GM23338 (cell line): ENCODE measurements at regions not wholly inside any gene's neighbourhood (a gene's known extent, or its start where the extent isn't known, plus 50 kb on each side); places are given as distances from the start of the nearest gene placed in this dataset.

Experiments
- ATAC-seq: fragments of 200-7000 bp; cut with Tn5 transposase; 3 replicates; pipeline ENCODE4 v1.9.1; 2020
- DNase-seq: peaks from one replicate; pipeline ENCODE4 v3.0.0-alpha.2; 2015; ENCODE audit warnings: low spot score
- H2AFZ ChIP-seq: fragments of 200-600 bp; sonication (generic); 2 replicates; pipeline ENCODE4 v1.8.0; 2016; ENCODE audit warnings: antibody characterized with exemption, mild to moderate bottlenecking, moderate library complexity
- H3F3A ChIP-seq: fragments of 200-600 bp; sonication (generic); replicated peaks from 2 replicates; pipeline ENCODE4 v1.8.0; 2017; ENCODE audit warnings: antibody characterized with exemption, mixed run types, low read depth
- H3K27ac ChIP-seq: fragments of 200-600 bp; sonication (generic); 2 replicates; pipeline ENCODE4 v1.6.1; 2016; ENCODE audit warnings: low read depth
- H3K27me3 ChIP-seq: fragments of 200-600 bp; sonication (generic); 2 replicates; pipeline ENCODE4 v1.8.0; 2016; ENCODE audit warnings: mild to moderate bottlenecking, mixed run types, moderate library complexity; ENCODE audit not compliant: insufficient read depth
- H3K36me3 ChIP-seq: fragments of 200-600 bp; sonication (generic); 2 replicates; pipeline ENCODE4 v1.8.0; 2016; ENCODE audit warnings: mild to moderate bottlenecking; ENCODE audit not compliant: insufficient read depth
- H3K4me1 ChIP-seq: fragments of 200-600 bp; sonication (generic); 2 replicates; pipeline ENCODE4 v1.8.0; 2016; ENCODE audit warnings: mild to moderate bottlenecking, moderate library complexity; ENCODE audit not compliant: insufficient read depth
- H3K4me2 ChIP-seq: fragments of 200-600 bp; sonication (generic); 2 replicates; pipeline ENCODE4 v1.7.1; 2017; ENCODE audit warnings: mixed run types
- H3K4me3 ChIP-seq: fragments of 200-600 bp; sonication (generic); 2 replicates; pipeline ENCODE4 v1.6.1; 2016; ENCODE audit warnings: mixed run types
- H3K79me2 ChIP-seq: fragments of 200-600 bp; sonication (generic); replicated peaks from 2 replicates; pipeline ENCODE4 v1.8.0; 2017; ENCODE audit warnings: mild to moderate bottlenecking; ENCODE audit not compliant: insufficient read depth
- H3K9me2 ChIP-seq: fragments of 200-600 bp; sonication (generic); 2 replicates; pipeline ENCODE4 v1.8.0; 2017; ENCODE audit not compliant: insufficient read depth
- H4K20me1 ChIP-seq: fragments of 200-600 bp; sonication (generic); replicated peaks from 2 replicates; pipeline ENCODE4 v1.8.0; 2017; ENCODE audit warnings: mild to moderate bottlenecking; ENCODE audit not compliant: insufficient read depth
- H3K27ac Mint-ChIP-seq: 2 replicates; pipeline ENCODE4 v1.8.0; 2020; ENCODE audit warnings: inconsistent platforms, mild to moderate bottlenecking, moderate library complexity, mixed read lengths
- H3K27me3 Mint-ChIP-seq: 3 replicates; pipeline ENCODE4 v1.8.0; 2022; ENCODE audit warnings: low read depth, mild to moderate bottlenecking, moderate library complexity, mixed read lengths, inconsistent platforms; ENCODE audit not compliant: insufficient read depth, poor library complexity
- H3K36me3 Mint-ChIP-seq: 3 replicates; pipeline ENCODE4 v1.8.0; 2021; ENCODE audit warnings: low read depth, mild to moderate bottlenecking, inconsistent platforms, moderate library complexity, mixed read lengths
- H3K4me1 Mint-ChIP-seq: 3 replicates; pipeline ENCODE4 v1.8.0; 2020; ENCODE audit warnings: mild to moderate bottlenecking, inconsistent platforms, mixed read lengths
- H3K4me3 Mint-ChIP-seq: 3 replicates; pipeline ENCODE4 v1.8.0; 2021; ENCODE audit warnings: moderate library complexity, mild to moderate bottlenecking, inconsistent platforms, mixed read lengths
- H3K9me3 Mint-ChIP-seq: 3 replicates; pipeline ENCODE4 v1.8.0; 2020; ENCODE audit warnings: moderate library complexity, mild to moderate bottlenecking, inconsistent platforms, mixed read lengths
- ETS1 ChIP-seq: IDR thresholded peaks from 2 replicates; pipeline ENCODE4 v1.6.1; 2016; ENCODE audit warnings: antibody characterized with exemption
- REST ChIP-seq: IDR thresholded peaks from one replicate; pipeline ENCODE4 v1.6.1; 2018; ENCODE audit warnings: antibody characterized with exemption; ENCODE audit not compliant: unreplicated experiment
- STAT1 ChIP-seq: IDR thresholded peaks from one replicate; pipeline ENCODE4 v1.6.1; 2016; ENCODE audit warnings: antibody characterized with exemption; ENCODE audit not compliant: unreplicated experiment
- ZNF114 ChIP-seq: fragments of 250-450 bp; sonication (Bioruptor Pico); IDR thresholded peaks from 2 replicates; pipeline ENCODE4 v1.5.0; 2020; ENCODE audit warnings: mild to moderate bottlenecking, moderate library complexity
- ZNF462 ChIP-seq: fragments of 250-450 bp; sonication (Bioruptor Pico); IDR thresholded peaks from 2 replicates; pipeline ENCODE4 v1.5.0; 2020; ENCODE audit warnings: mild to moderate bottlenecking, moderate library complexity

- no peaks in the 10 kb centered on the region for H3K36me3 ChIP-seq
- H3K79me2 ChIP-seq = no peaks in the 10 kb centered on the region
- peak; percentile 39 for DNase-seq
- H3K4me2 ChIP-seq = no peak overlapping the region
- H3K9me3 Mint-ChIP-seq = peaks cover 22% of the 10 kb centered on the region
- H4K20me1 ChIP-seq = no peaks in the 10 kb centered on the region
- no peak overlapping the region for H2AFZ ChIP-seq
- no peaks in the 10 kb centered on the region for H3F3A ChIP-seq
- no peak overlapping the region for H3K4me3 ChIP-seq
- TF ChIP-seq REST (no peak), ETS1 (no peak), ZNF114 (no peak), STAT1 (no peak), ZNF462 (CRISPR knock-in tag) (no peak)
- peaks cover 3% of the 10 kb centered on the region for H3K27me3 Mint-ChIP-seq
- no peak overlapping the region; the same call in 1 of the 2 replicates for H3K27ac Mint-ChIP-seq
- no peaks in the 10 kb centered on the region for H3K9me2 ChIP-seq
- peaks cover 8% of the 10 kb centered on the region; the same call in 2 of the 3 replicates for H3K36me3 Mint-ChIP-seq
- peaks cover 7% of the 10 kb centered on the region; the same call in 2 of the 3 replicates for H3K4me1 Mint-ChIP-seq
- no peak overlapping the region for H3K27ac ChIP-seq
- peak; percentile 64 for ATAC-seq
- H3K4me3 Mint-ChIP-seq = no peak overlapping the region
- no peaks in the 10 kb centered on the region for H3K4me1 ChIP-seq
- H3K27me3 ChIP-seq = no peaks in the 10 kb centered on the region
Observed at GRCh38 chr1:221430152-221430960, 311.5 kb downstream of the DUSP10 start.
